ENCODE measurements at regions not wholly inside any gene's neighbourhood (a gene's known extent, or its start where the extent isn't known, plus 50 kb on each side); places are given as distances from the start of the nearest gene placed in this dataset.

- TF ChIP-seq EZH2 (IDR thresholded peaks at IDR 0.05; ENCODE audit: borderline replicate concordance, low read depth, low read length, poor library complexity, severe bottlenecking) (no peak), CTCF (conservative IDR thresholded peaks at IDR 0.05; ENCODE audit: low read depth, low read length) (no peak)
These were observed 175.5 kb upstream of the MAGEB16 start for GRCh38 chrX:35622601-35623000.
